GM21737 (cell line): ENCODE measurements at regions not wholly inside any gene's neighbourhood (a gene's known extent, or its start where the extent isn't known, plus 50 kb on each side); places are given as distances from the start of the nearest gene placed in this dataset.

Source experiments
- ATAC-seq: cut with Tn5 transposase; IDR thresholded peaks from one replicate; pipeline ENCODE4 v1.9.1; 2021; ENCODE audit warnings: mild to moderate bottlenecking, moderate library complexity; ENCODE audit not compliant: unreplicated experiment

GRCh38 chr14:46306267-46306666, 345.3 kb downstream of the RPL10L start:
- ATAC-seq, result no peak

DNA sequence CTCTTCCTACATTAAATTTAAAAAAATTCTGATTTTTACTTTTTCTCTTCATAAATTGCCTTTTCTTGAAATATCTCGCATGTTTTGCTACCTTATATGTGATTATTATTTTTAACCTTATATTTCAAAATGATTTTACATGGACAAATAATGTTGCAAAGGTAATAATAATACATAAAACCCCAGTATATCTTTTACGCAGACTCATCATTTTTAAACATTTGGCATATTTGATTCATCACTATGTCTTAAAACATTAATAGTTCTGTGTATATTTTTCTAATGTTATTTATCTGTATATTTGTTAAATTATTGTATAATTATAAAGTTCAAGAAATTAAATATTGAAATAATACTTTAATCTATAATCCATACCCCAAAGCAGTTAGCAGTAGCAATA, 350.8 kb downstream of the RPL10L start:
- no peak for ATAC-seq

- no peak for ATAC-seq
These were observed 360.9 kb downstream of the RPL10L start for GRCh38 chr14:46290706-46291105.

DNA sequence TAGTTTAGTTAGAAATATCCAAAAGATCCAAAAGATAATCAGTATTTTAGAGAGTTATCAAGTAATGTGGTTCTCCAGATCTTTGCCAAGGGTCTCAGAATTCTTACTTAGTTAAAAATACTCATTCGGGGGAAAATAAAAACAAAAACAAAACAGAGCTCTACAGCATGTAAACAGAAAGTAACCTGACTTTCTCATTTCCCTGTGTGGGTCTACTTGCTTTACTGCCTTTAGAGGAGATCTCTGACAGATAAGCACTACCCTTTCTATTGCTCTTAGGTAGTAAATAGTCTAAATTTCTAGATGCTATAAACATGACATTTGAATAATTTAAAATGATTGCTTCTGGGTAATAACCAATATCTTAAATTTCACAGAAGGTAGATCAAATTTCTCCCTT, 371.8 kb downstream of the RPL10L start:
- no peak for ATAC-seq

GRCh38 chr14:46279327-46279726, 372.3 kb downstream of the RPL10L start:
- no peak for ATAC-seq

- no peak for ATAC-seq
These were observed 392.0 kb downstream of the RPL10L start for GRCh38 chr14:46259536-46259935.

GRCh38 chr14:46256381-46256780, 395.2 kb downstream of the RPL10L start:
- no peak for ATAC-seq

GRCh38 chr14:46250113-46250703, 401.4 kb downstream of the RPL10L start:
- ATAC-seq, result no peak

- no peak for ATAC-seq
These were observed 403.5 kb downstream of the RPL10L start for GRCh38 chr14:46248001-46248630.

DNA sequence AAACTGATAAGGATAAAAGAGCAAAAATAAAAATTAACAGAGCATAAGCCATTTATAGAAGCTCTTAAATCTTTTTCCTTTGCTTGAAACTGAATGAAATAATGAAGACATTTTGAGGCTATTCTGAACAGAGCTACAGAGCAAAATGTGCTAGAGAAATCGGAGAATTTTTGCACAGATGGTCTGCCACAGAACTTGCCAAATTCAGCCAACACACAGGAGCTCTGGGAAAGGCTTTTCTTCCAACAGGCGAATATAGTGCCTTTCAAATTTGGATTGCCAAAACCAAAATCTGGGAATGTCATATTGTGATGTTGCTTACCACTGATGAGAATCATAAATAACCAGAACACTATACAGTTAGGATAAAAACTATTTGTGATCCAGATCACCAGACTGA, 406.3 kb downstream of the RPL10L start:
- no peak for ATAC-seq

DNA sequence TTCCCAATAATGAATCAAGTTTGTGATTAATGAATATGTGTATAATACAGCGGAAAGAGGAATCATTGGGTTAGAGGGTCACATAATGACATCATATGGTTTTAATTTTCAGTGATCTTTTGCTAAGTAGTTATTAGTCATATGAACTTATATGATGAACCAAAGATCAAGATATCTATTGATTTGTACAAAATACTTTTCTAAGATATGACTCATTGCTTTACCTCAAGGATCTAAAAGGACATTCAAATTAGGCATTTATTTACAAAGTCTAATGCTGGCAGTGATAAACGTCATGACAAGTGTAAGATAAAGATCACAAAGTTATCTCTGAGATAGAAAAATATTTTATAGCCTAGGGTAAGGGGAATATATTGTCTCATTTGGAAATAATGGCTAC, 417.8 kb downstream of the RPL10L start:
- ATAC-seq, result no peak

DNA sequence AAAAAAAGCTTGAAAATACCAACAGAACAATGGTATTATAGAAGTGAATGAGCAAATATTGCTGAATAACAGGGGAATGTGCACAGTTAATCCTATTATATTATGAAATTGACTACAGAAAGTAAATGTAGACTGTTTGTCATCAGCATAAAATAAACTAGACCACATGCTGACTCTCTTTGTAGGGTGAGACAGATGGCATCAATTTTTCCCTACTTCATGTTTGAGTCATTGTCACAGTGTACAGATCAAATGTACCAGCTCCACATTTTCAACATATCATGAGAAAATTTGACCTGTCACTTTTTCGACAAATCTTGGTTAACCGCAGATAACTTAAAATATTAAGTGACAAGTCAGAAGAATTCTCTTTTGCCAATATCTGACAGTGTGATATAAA, 421.0 kb downstream of the RPL10L start:
- ATAC-seq, result no peak

- ATAC-seq, result no peak
These were observed 435.8 kb downstream of the RPL10L start for GRCh38 chr14:46215801-46216200.

DNA sequence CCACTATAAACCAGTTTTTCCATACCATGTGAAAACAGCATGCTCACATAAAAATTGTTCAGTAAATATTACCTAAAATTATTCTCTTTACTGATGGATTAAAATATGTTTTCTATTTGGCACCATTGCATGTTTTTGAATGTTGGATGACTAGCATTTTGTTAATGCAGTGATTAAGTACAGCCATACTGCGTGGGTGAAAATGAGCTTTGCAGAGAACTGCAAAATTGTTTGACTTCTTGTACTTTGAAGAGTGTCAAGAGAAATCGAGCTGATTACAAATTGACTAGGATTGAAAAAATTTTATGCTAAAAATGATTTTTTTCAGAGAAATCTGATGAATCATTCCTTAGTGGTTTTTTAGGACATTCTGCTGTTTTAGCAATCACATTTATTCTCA, 452.9 kb downstream of the RPL10L start:
- ATAC-seq, result no peak

GRCh38 chr14:46197856-46198255, 453.7 kb downstream of the RPL10L start:
- no peak for ATAC-seq
